Panc1 (cell line): ENCODE measurements at regions not wholly inside any gene's neighbourhood (a gene's known extent, or its start where the extent isn't known, plus 50 kb on each side); places are given as distances from the start of the nearest gene placed in this dataset.

Experiments
- POLR2AphosphoS5 ChIP-seq: IDR thresholded peaks from 2 replicates; pipeline ENCODE4 v1.6.1; 2012; ENCODE audit warnings: mild to moderate bottlenecking, low read depth, low read length, moderate library complexity
- SIN3A ChIP-seq: IDR thresholded peaks from 2 replicates; pipeline ENCODE4 v1.6.1; 2012; ENCODE audit warnings: low read depth, mild to moderate bottlenecking, low read length, moderate library complexity, borderline replicate concordance; ENCODE audit not compliant: insufficient read depth
- TCF7L2 ChIP-seq: IDR thresholded peaks from 2 replicates; pipeline ENCODE4 v1.6.1; 2011; ENCODE audit warnings: mild to moderate bottlenecking, low read depth, low read length, inconsistent platforms
- TF ChIP-seq, protein P1 (sequence below): fragments of 450-650 bp; IDR thresholded peaks from 2 replicates; pipeline ENCODE4 v1.5.1; 2017; ENCODE audit warnings: mild to moderate bottlenecking
- TF ChIP-seq, protein P2 (sequence below), 2 experiments: IDR thresholded peaks; 2 replicates each; pipeline ENCODE4 v1.6.1; 2011 to 2012; ENCODE audit warnings: low read depth in 2 of 2, control low read depth in 1 of 2, low read length in 1 of 2, mild to moderate bottlenecking in 1 of 2, moderate library complexity in 1 of 2; ENCODE audit not compliant: insufficient read depth in 1 of 2

DNA sequence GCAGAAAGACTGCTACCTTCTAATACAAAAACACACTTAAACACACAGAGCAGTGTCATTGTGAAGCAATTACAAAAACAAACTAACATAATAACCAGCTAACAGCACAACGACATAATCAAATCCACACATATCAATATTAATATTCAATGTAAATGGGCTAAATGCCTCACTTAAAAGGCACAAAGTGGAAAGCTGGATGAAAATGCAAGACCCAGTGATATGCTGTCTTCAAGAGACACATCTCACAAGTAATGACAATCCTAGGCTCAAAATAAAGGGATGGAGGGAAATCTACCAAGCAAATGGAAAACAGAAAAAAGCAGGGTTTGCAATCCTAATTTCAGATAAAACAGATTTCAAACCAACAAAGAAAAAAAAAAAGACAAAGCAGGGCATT is 67.8 kb upstream of the HTR1E start:
- TF ChIP-seq, protein P1, sequence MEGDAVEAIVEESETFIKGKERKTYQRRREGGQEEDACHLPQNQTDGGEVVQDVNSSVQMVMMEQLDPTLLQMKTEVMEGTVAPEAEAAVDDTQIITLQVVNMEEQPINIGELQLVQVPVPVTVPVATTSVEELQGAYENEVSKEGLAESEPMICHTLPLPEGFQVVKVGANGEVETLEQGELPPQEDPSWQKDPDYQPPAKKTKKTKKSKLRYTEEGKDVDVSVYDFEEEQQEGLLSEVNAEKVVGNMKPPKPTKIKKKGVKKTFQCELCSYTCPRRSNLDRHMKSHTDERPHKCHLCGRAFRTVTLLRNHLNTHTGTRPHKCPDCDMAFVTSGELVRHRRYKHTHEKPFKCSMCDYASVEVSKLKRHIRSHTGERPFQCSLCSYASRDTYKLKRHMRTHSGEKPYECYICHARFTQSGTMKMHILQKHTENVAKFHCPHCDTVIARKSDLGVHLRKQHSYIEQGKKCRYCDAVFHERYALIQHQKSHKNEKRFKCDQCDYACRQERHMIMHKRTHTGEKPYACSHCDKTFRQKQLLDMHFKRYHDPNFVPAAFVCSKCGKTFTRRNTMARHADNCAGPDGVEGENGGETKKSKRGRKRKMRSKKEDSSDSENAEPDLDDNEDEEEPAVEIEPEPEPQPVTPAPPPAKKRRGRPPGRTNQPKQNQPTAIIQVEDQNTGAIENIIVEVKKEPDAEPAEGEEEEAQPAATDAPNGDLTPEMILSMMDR, result no peak
- TF ChIP-seq TCF7L2 (no peak), POLR2AphosphoS5 (no peak), SIN3A (no peak)
- TF ChIP-seq, protein P2, sequence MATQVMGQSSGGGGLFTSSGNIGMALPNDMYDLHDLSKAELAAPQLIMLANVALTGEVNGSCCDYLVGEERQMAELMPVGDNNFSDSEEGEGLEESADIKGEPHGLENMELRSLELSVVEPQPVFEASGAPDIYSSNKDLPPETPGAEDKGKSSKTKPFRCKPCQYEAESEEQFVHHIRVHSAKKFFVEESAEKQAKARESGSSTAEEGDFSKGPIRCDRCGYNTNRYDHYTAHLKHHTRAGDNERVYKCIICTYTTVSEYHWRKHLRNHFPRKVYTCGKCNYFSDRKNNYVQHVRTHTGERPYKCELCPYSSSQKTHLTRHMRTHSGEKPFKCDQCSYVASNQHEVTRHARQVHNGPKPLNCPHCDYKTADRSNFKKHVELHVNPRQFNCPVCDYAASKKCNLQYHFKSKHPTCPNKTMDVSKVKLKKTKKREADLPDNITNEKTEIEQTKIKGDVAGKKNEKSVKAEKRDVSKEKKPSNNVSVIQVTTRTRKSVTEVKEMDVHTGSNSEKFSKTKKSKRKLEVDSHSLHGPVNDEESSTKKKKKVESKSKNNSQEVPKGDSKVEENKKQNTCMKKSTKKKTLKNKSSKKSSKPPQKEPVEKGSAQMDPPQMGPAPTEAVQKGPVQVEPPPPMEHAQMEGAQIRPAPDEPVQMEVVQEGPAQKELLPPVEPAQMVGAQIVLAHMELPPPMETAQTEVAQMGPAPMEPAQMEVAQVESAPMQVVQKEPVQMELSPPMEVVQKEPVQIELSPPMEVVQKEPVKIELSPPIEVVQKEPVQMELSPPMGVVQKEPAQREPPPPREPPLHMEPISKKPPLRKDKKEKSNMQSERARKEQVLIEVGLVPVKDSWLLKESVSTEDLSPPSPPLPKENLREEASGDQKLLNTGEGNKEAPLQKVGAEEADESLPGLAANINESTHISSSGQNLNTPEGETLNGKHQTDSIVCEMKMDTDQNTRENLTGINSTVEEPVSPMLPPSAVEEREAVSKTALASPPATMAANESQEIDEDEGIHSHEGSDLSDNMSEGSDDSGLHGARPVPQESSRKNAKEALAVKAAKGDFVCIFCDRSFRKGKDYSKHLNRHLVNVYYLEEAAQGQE (IDR thresholded peaks at IDR 0.05; ENCODE audit: insufficient read depth in 1 of 2, low read depth in 2 of 2, low read length in 1 of 2), result no peak
